H9 (cell line): ENCODE measurements at regions not wholly inside any gene's neighbourhood (a gene's known extent, or its start where the extent isn't known, plus 50 kb on each side); places are given as distances from the start of the nearest gene placed in this dataset.

Source experiments
- DNase-seq: peaks from one replicate; pipeline ENCODE4 v3.0.0-alpha.2; 2017
- H2AFZ ChIP-seq: one replicate; pipeline ENCODE4 v1.6.1; 2013; ENCODE audit warnings: mild to moderate bottlenecking, low read length, control low read depth, moderate library complexity
- H2AK5ac ChIP-seq: 2 replicates; pipeline ENCODE4 v1.6.1; 2013; ENCODE audit warnings: low read length, control low read depth, mixed read lengths; ENCODE audit not compliant: insufficient read length
- H2BK120ac ChIP-seq: one replicate; pipeline ENCODE4 v1.6.1; 2013; ENCODE audit warnings: low read depth, mild to moderate bottlenecking, low read length, control low read depth, inconsistent platforms; ENCODE audit not compliant: poor library complexity, severe bottlenecking
- H2BK12ac ChIP-seq: 2 replicates; pipeline ENCODE4 v1.6.1; 2013; ENCODE audit warnings: low read length, control low read depth, mixed read lengths, low read depth; ENCODE audit not compliant: insufficient read length
- H2BK15ac ChIP-seq: 2 replicates; pipeline ENCODE4 v1.6.1; 2013; ENCODE audit warnings: low read depth, low read length, control low read depth
- H2BK20ac ChIP-seq: one replicate; pipeline ENCODE4 v1.6.1; 2013; ENCODE audit warnings: low read depth, mild to moderate bottlenecking, low read length, control low read depth, inconsistent platforms; ENCODE audit not compliant: poor library complexity, severe bottlenecking
- H2BK5ac ChIP-seq: 2 replicates; pipeline ENCODE4 v1.6.1; 2013; ENCODE audit warnings: low read length, control low read depth, mixed read lengths; ENCODE audit not compliant: insufficient read length
- H3K14ac ChIP-seq: 2 replicates; pipeline ENCODE4 v1.6.1; 2013; ENCODE audit warnings: low read length, control low read depth; ENCODE audit not compliant: insufficient read depth
- H3K18ac ChIP-seq: 2 replicates; pipeline ENCODE4 v1.6.1; 2013; ENCODE audit warnings: low read depth, mild to moderate bottlenecking, mixed read lengths, low read length, control low read depth; ENCODE audit not compliant: insufficient read length
- H3K23ac ChIP-seq: 2 replicates; pipeline ENCODE4 v1.6.1; 2013; ENCODE audit warnings: low read length, control low read depth, mixed read lengths, low read depth; ENCODE audit not compliant: insufficient read length
- H3K23me2 ChIP-seq: 2 replicates; pipeline ENCODE4 v1.6.1; 2013; ENCODE audit warnings: low read depth, mild to moderate bottlenecking, mixed read lengths, low read length, control low read depth; ENCODE audit not compliant: insufficient read length, poor library complexity, severe bottlenecking
- H3K27ac ChIP-seq: 2 replicates; pipeline ENCODE4 v1.5.1; 2013; ENCODE audit warnings: low read length, control low read depth, mixed read lengths, low read depth; ENCODE audit not compliant: insufficient read length
- H3K27me3 ChIP-seq: 2 replicates; pipeline ENCODE4 v1.6.1; 2013; ENCODE audit warnings: low read length, control low read depth, inconsistent platforms; ENCODE audit not compliant: insufficient read depth
- H3K4ac ChIP-seq: 2 replicates; pipeline ENCODE4 v1.6.1; 2013; ENCODE audit warnings: low read depth, mild to moderate bottlenecking, control low read depth, inconsistent platforms, low read length, moderate library complexity
- H3K4me1 ChIP-seq: 2 replicates; pipeline ENCODE4 v1.6.1; 2013; ENCODE audit warnings: low read length, control low read depth, inconsistent platforms; ENCODE audit not compliant: insufficient read depth
- H3K4me2 ChIP-seq: 2 replicates; pipeline ENCODE4 v1.6.1; 2013; ENCODE audit warnings: low read length, control low read depth, mixed read lengths; ENCODE audit not compliant: insufficient read length, insufficient read depth
- H3K56ac ChIP-seq: 2 replicates; pipeline ENCODE4 v1.6.1; 2013; ENCODE audit warnings: low read depth, mild to moderate bottlenecking, mixed read lengths, low read length, control low read depth; ENCODE audit not compliant: insufficient read length
- H3K79me1 ChIP-seq: 2 replicates; pipeline ENCODE4 v1.6.1; 2013; ENCODE audit warnings: low read depth, mild to moderate bottlenecking, moderate library complexity, low read length, control low read depth, inconsistent platforms; ENCODE audit not compliant: insufficient read depth, poor library complexity, severe bottlenecking
- H3K79me2 ChIP-seq: 2 replicates; pipeline ENCODE4 v1.6.1; 2013; ENCODE audit warnings: low read length, control low read depth, inconsistent platforms; ENCODE audit not compliant: insufficient read depth
- H3K9ac ChIP-seq: 2 replicates; pipeline ENCODE4 v1.6.1; 2013; ENCODE audit warnings: low read length, control low read depth, mixed read lengths; ENCODE audit not compliant: insufficient read length; ENCODE audit errors: extremely low read depth
- H3K9me3 ChIP-seq: one replicate; pipeline ENCODE4 v1.6.1; 2013; ENCODE audit warnings: low read depth, low read length, inconsistent platforms; ENCODE audit not compliant: control insufficient read depth
- H3T11ph ChIP-seq: one replicate; pipeline ENCODE4 v1.6.1; 2013; ENCODE audit warnings: mild to moderate bottlenecking, low read length, control low read depth, inconsistent platforms
- H4K20me1 ChIP-seq: one replicate; pipeline ENCODE4 v1.6.1; 2013; ENCODE audit not compliant: control insufficient read depth, insufficient read length, insufficient read depth
- H4K5ac ChIP-seq: 2 replicates; pipeline ENCODE4 v1.6.1; 2013; ENCODE audit warnings: low read depth, mild to moderate bottlenecking, mixed read lengths, low read length, control low read depth; ENCODE audit not compliant: insufficient read length
- H4K8ac ChIP-seq: replicated peaks from 2 replicates; pipeline ENCODE4 v1.6.1; 2013; ENCODE audit warnings: low read length, control low read depth, mixed read lengths, low read depth; ENCODE audit not compliant: insufficient read length
- H4K91ac ChIP-seq: 2 replicates; pipeline ENCODE4 v1.6.1; 2013; ENCODE audit warnings: low read depth, mild to moderate bottlenecking, moderate library complexity, mixed read lengths, low read length, control low read depth; ENCODE audit not compliant: insufficient read length
- H3K27ac Mint-ChIP-seq, 3 experiments: 2 replicates in 2 of 3; 3 replicates in 1 of 3; pipeline ENCODE4 v1.8.0; 2020 to 2021; ENCODE audit warnings: mixed read lengths in 3 of 3, mild to moderate bottlenecking in 1 of 3, moderate library complexity in 1 of 3
- H3K27me3 Mint-ChIP-seq: 2 replicates; pipeline ENCODE4 v1.8.0; 2021; ENCODE audit warnings: low read depth, mild to moderate bottlenecking, moderate library complexity, mixed read lengths
- H3K36me3 Mint-ChIP-seq, 3 experiments: 2 replicates in 2 of 3; 3 replicates in 1 of 3; pipeline ENCODE4 v1.8.0; 2020 to 2021; ENCODE audit warnings: low read depth in 3 of 3, mixed read lengths in 3 of 3; ENCODE audit not compliant: insufficient read depth in 1 of 3
- H3K4me1 Mint-ChIP-seq, 2 experiments: 2 replicates each; pipeline ENCODE4 v1.8.0; 2020; ENCODE audit warnings: mixed read lengths in 2 of 2
- H3K4me3 Mint-ChIP-seq, 2 experiments: 2 replicates in 1 of 2; 3 replicates in 1 of 2; pipeline ENCODE4 v1.8.0; 2020 to 2021; ENCODE audit warnings: mild to moderate bottlenecking in 2 of 2, mixed read lengths in 2 of 2, moderate library complexity in 1 of 2
- H3K9me3 Mint-ChIP-seq, 2 experiments: 2 replicates in 1 of 2; 3 replicates in 1 of 2; pipeline ENCODE4 v1.8.0; 2020; ENCODE audit warnings: mild to moderate bottlenecking in 2 of 2, mixed read lengths in 2 of 2, moderate library complexity in 1 of 2
- CTCF ChIP-seq: fragments of 200-600 bp; sonication (generic); conservative IDR thresholded peaks from 3 replicates; pipeline ENCODE4 v1.8.0; 2021; ENCODE audit warnings: antibody characterized with exemption, mild to moderate bottlenecking
- WGBS: extraction: QIAGEN DNeasy Blood & Tissue Kit; methylation state at CpG from one replicate; pipeline ENCODE4 v1.1.7; 2013; ENCODE audit warnings: missing lambda C conversion rate, low lambda C conversion rate, mixed read lengths; ENCODE audit not compliant: insufficient read length; ENCODE audit errors: extremely low coverage; 5-methylcytosine and 5-hydroxymethylcytosine counted together

GRCh38 chr1:199811163-199811562 lies 216.3 kb upstream of the NR5A2 start:
- peaks cover 2 to 3% of the 10 kb centered on the region in 2 experiments; a peak in 2 of 5 replicates for H3K9me3 Mint-ChIP-seq
- no peaks in the 10 kb centered on the region for H3K27me3 Mint-ChIP-seq
- H2BK12ac ChIP-seq = no peak overlapping the region
- no peak overlapping the region for H3K4ac ChIP-seq
- H4K5ac ChIP-seq = no peak overlapping the region
- no peaks in the 10 kb centered on the region for H3K79me2 ChIP-seq
- no peaks in the 10 kb centered on the region for H3K4me1 ChIP-seq
- H2BK120ac ChIP-seq = no peak overlapping the region
- DNase-seq = no peak
- no peaks in the 10 kb centered on the region for H3K27me3 ChIP-seq
- no peaks in the 10 kb centered on the region for H3K9me3 ChIP-seq
- no peak overlapping the region for H2AK5ac ChIP-seq
- no peak overlapping the region for H2AFZ ChIP-seq
- H2BK15ac ChIP-seq = no peak overlapping the region
- H3K56ac ChIP-seq = no peak overlapping the region
- no peaks in the 10 kb centered on the region for H4K20me1 ChIP-seq
- no peak overlapping the region for H3K27ac ChIP-seq
- TF ChIP-seq CTCF = no peak
- H3K18ac ChIP-seq = no peak overlapping the region
- no peak overlapping the region for H3T11ph ChIP-seq
- no peak overlapping the region for H3K4me3 Mint-ChIP-seq
- no peak overlapping the region for H3K14ac ChIP-seq
- H3K23me2 ChIP-seq = no peaks in the 10 kb centered on the region
- H3K4me2 ChIP-seq = no peak overlapping the region
- WGBS = no CpG with 5 or more reads among the region's 5 CpGs
- H3K36me3 Mint-ChIP-seq = no peaks in the 10 kb centered on the region
- H3K27ac Mint-ChIP-seq = peak overlapping the region in 2 of 3 experiments; percentile 14 to 62; a peak in 2 of 7 replicates
- no peak overlapping the region for H3K9ac ChIP-seq
- H3K4me1 Mint-ChIP-seq = peaks cover 6 to 7% of the 10 kb centered on the region in 2 experiments; a peak in 2 of 4 replicates
- no peak overlapping the region for H3K23ac ChIP-seq
- H2BK20ac ChIP-seq = no peak overlapping the region
- no peak overlapping the region for H4K8ac ChIP-seq
- no peak overlapping the region for H2BK5ac ChIP-seq
- no peak overlapping the region for H4K91ac ChIP-seq
- H3K79me1 ChIP-seq = no peaks in the 10 kb centered on the region
